Endothelial cell of umbilical vein (primary cell): ENCODE measurements at regions not wholly inside any gene's neighbourhood (a gene's known extent, or its start where the extent isn't known, plus 50 kb on each side); places are given as distances from the start of the nearest gene placed in this dataset.

Experiments used
- BruUV-seq: library from RNA; stranded (reverse); fragments of 400-500 nt; replicated peaks from 2 replicates; lab custom pipeline; 2021; lab: Mats Ljungman, UMichigan
- CTCF ChIA-PET: fragments of 300-600, 350-600 bp; sonication (Branson Sonifier 250); formaldehyde crosslinking; loops from one replicate; lab custom pipeline; 2021; ENCODE audit warnings: antibody characterized with exemption, inconsistent platforms; lab: Charles Lee
- POLR2A ChIA-PET: fragments of 300-600, 350-600 bp; sonication (Branson Sonifier 250); formaldehyde crosslinking; loops from one replicate; lab custom pipeline; 2021; ENCODE audit warnings: antibody characterized with exemption, inconsistent platforms; lab: Charles Lee
- DNase-seq: peaks from one replicate; pipeline ENCODE4 v3.0.0-alpha.2; 2011; ENCODE audit warnings: low read depth, low spot score
- FAIRE-seq: peaks from 2 replicates; lab custom pipeline; 2011; peaks lifted over from hg19 to GRCh38; lab: Jason Lieb, UNC
- H2AFZ ChIP-seq: 2 replicates; pipeline ENCODE4 v1.6.0; 2012; ENCODE audit warnings: low read depth, low read length, control low read depth, inconsistent platforms
- H3K27ac ChIP-seq: 2 replicates; pipeline ENCODE4 v1.5.1; 2011; ENCODE audit warnings: low read depth, mild to moderate bottlenecking, control low read depth, low read length, moderate library complexity; ENCODE audit not compliant: insufficient read depth
- H3K27me3 ChIP-seq, 2 experiments: 2 replicates each; pipeline versions ENCODE4 v1.6.0 to v1.6.1; 2011; ENCODE audit warnings: low read length in 2 of 2, mixed read lengths in 1 of 2; ENCODE audit not compliant: control insufficient read depth in 2 of 2, insufficient read depth in 2 of 2
- H3K36me3 ChIP-seq, 2 experiments: 2 replicates in 1 of 2; 3 replicates in 1 of 2; pipeline ENCODE4 v1.5.1; 2011; ENCODE audit warnings: low read length in 2 of 2, mild to moderate bottlenecking in 1 of 2, moderate library complexity in 1 of 2; ENCODE audit not compliant: control insufficient read depth in 2 of 2, insufficient read depth in 2 of 2; ENCODE audit errors: extremely low read depth in 1 of 2
- H3K4me1 ChIP-seq: 3 replicates; pipeline ENCODE4 v1.5.1; 2011; ENCODE audit warnings: mild to moderate bottlenecking, low read length; ENCODE audit not compliant: control insufficient read depth, insufficient read depth; ENCODE audit errors: extremely low read depth
- H3K4me2 ChIP-seq: 2 replicates; pipeline ENCODE4 v1.6.1; 2011; ENCODE audit warnings: low read length, control low read depth, mixed read lengths; ENCODE audit not compliant: insufficient read depth
- H3K4me3 ChIP-seq, 3 experiments: fragments of 200-600 bp in 1 of 3; sonication (generic), shearing (Covaris generic) in 1 of 3; replicated peaks in 1 of 3; 2 replicates each; pipeline ENCODE4 v1.5.1; 2011 to 2016; ENCODE audit warnings: control low read depth in 3 of 3, low read length in 3 of 3, mild to moderate bottlenecking in 2 of 3, inconsistent platforms in 1 of 3, low read depth in 1 of 3, moderate library complexity in 1 of 3; ENCODE audit not compliant: insufficient read depth in 1 of 3
- H3K79me2 ChIP-seq: 2 replicates; pipeline ENCODE4 v1.6.0; 2012; ENCODE audit warnings: low read length, inconsistent platforms; ENCODE audit not compliant: control insufficient read depth, insufficient read depth
- H3K9ac ChIP-seq: replicated peaks from 2 replicates; pipeline ENCODE3; 2011; ENCODE audit warnings: low read length, control low read depth; ENCODE audit not compliant: insufficient read depth; ENCODE audit errors: extremely low read depth
- H3K9me1 ChIP-seq: replicated peaks from 3 replicates; pipeline ENCODE4 v1.6.0; 2011; ENCODE audit warnings: mild to moderate bottlenecking, low read length; ENCODE audit not compliant: control insufficient read depth, insufficient read depth; ENCODE audit errors: extremely low read depth
- H3K9me3 ChIP-seq: replicated peaks from 2 replicates; pipeline ENCODE4 v1.5.1; 2012; ENCODE audit warnings: low read length, inconsistent platforms; ENCODE audit not compliant: control insufficient read depth, insufficient read depth
- H4K20me1 ChIP-seq: replicated peaks from 2 replicates; pipeline ENCODE3; 2011; ENCODE audit warnings: mild to moderate bottlenecking, low read length; ENCODE audit not compliant: control insufficient read depth, insufficient read depth; ENCODE audit errors: extremely low read depth
- CTCF ChIP-seq, 2 donors: IDR thresholded peaks; 1 replicate in 1 of 2; 2 replicates in 1 of 2; pipeline ENCODE4 v1.5.1; 2011; ENCODE audit warnings: low read length in 2 of 2, mild to moderate bottlenecking in 2 of 2, moderate library complexity in 2 of 2, control low read depth in 1 of 2, inconsistent platforms in 1 of 2, low read depth in 1 of 2; ENCODE audit not compliant: insufficient read depth in 1 of 2; ENCODE audit errors: extremely low read depth in 1 of 2
- EZH2 ChIP-seq: IDR thresholded peaks from 2 replicates; pipeline ENCODE4 v1.6.1; 2012; ENCODE audit warnings: borderline replicate concordance, low read depth, mild to moderate bottlenecking, moderate library complexity, low read length, inconsistent platforms; ENCODE audit not compliant: severe bottlenecking
- FOS ChIP-seq: IDR thresholded peaks from 2 replicates; pipeline ENCODE4 v1.6.1; 2011; ENCODE audit warnings: mild to moderate bottlenecking, low read length, moderate library complexity, borderline replicate concordance; ENCODE audit not compliant: insufficient read depth
- GATA2 ChIP-seq: IDR thresholded peaks from 2 replicates; pipeline ENCODE4 v1.7.0; 2011; ENCODE audit warnings: low read depth, mild to moderate bottlenecking, moderate library complexity, mixed read lengths, low read length; ENCODE audit not compliant: insufficient read length, insufficient read depth
- JUN ChIP-seq: IDR thresholded peaks from 2 replicates; pipeline ENCODE4 v1.6.1; 2011; ENCODE audit warnings: borderline replicate concordance, low read depth; ENCODE audit not compliant: insufficient read length, insufficient read depth
- MAX ChIP-seq: IDR thresholded peaks from 2 replicates; pipeline ENCODE4 v1.6.1; 2011; ENCODE audit not compliant: insufficient read depth, insufficient read length
- MYC ChIP-seq: IDR thresholded peaks from one replicate; pipeline ENCODE4 v1.6.1; 2011; ENCODE audit warnings: mild to moderate bottlenecking, low read depth, low read length
- POLR2A ChIP-seq: IDR thresholded peaks from 2 replicates; pipeline ENCODE4 v1.6.1; 2012; ENCODE audit warnings: low read depth, mild to moderate bottlenecking, control low read depth, low read length
- POLR2AphosphoS5 ChIP-seq: IDR thresholded peaks from 2 replicates; pipeline ENCODE4 v1.6.1; 2012; ENCODE audit warnings: low read depth, mild to moderate bottlenecking, control low read depth, low read length, moderate library complexity; ENCODE audit not compliant: insufficient read depth
- dilution Hi-C: fragments of 300-500 bp; cut with MboI; formaldehyde crosslinking; loops from one replicate; pipeline ENCODE4 v1.15.0; 2019; ENCODE audit warnings: low sequenced_read_pairs; ENCODE audit not compliant: extremely low pct_ligation_motif_present
- intact Hi-C: fragments of 100-400 bp; cut with micrococcal nuclease; formaldehyde crosslinking; loops from one replicate; pipeline ENCODE4 v1.10.0; 2022

GRCh38 chr4:103996637-103997036, 276.9 kb upstream of the TACR3 start:
- ChIA-PET POLR2A (no interaction called here), CTCF (no interaction called here)
- H4K20me1 ChIP-seq: no peaks in the 10 kb centered on the region

More at GRCh38 chr4:103996637-103997036, 276.9 kb upstream of the TACR3 start:
- intact Hi-C loops (no loop called here), dilution Hi-C loops (no loop called here)
- TF ChIP-seq POLR2AphosphoS5 (no peak), CTCF (IDR thresholded peaks at IDR 0.05; ENCODE audit: extremely low read depth in 1 of 2, insufficient read depth in 1 of 2, low read depth in 1 of 2, low read length in 2 of 2) (no peak), MAX (no peak), GATA2 (no peak), JUN (no peak), FOS (no peak), EZH2 (no peak), POLR2A (no peak), MYC (no peak)
- no peak for DNase-seq
- H3K27me3 ChIP-seq: no peaks in the 10 kb centered on the region
- H3K9ac ChIP-seq: no peak overlapping the region
- H2AFZ ChIP-seq: no peak overlapping the region
- no peak for FAIRE-seq
- no peaks in the 10 kb centered on the region for H3K9me1 ChIP-seq
- H3K9me3 ChIP-seq: peaks cover 2% of the 10 kb centered on the region
- H3K79me2 ChIP-seq: no peaks in the 10 kb centered on the region
- no peak overlapping the region for H3K4me3 ChIP-seq
- no peak overlapping the region for H3K4me2 ChIP-seq
- no peaks in the 10 kb centered on the region for H3K36me3 ChIP-seq
- no TSS peak for BruUV-seq
- no peak overlapping the region for H3K27ac ChIP-seq
- no peaks in the 10 kb centered on the region for H3K4me1 ChIP-seq
